CD14-positive monocyte (primary cell): ENCODE measurements at regions not wholly inside any gene's neighbourhood (a gene's known extent, or its start where the extent isn't known, plus 50 kb on each side); places are given as distances from the start of the nearest gene placed in this dataset.

ENCODE experiments used
- DNase-seq, 3 donors: peaks; one replicate each; pipeline ENCODE4 v3.0.0-alpha.2; 2011 to 2022
- H2AFZ ChIP-seq: 2 replicates; pipeline ENCODE4 v1.6.0; 2012; ENCODE audit warnings: mild to moderate bottlenecking, low read depth, low read length, inconsistent platforms; ENCODE audit not compliant: insufficient read depth, poor library complexity, severe bottlenecking
- H3K27ac ChIP-seq, 2 donors: 1 replicate in 1 of 2; 2 replicates in 1 of 2; pipeline ENCODE4 v1.5.1; 2012 to 2013; ENCODE audit warnings: low read length in 2 of 2, control low read depth in 1 of 2, inconsistent platforms in 1 of 2, low read depth in 1 of 2, mild to moderate bottlenecking in 1 of 2
- H3K27me3 ChIP-seq, 2 donors: one replicate each; pipeline versions ENCODE4 v1.6.0 to v1.6.1; 2011 to 2013; ENCODE audit warnings: low read length in 2 of 2; ENCODE audit not compliant: control insufficient read depth in 2 of 2, insufficient read depth in 2 of 2
- H3K36me3 ChIP-seq, 2 donors: replicated peaks in 1 of 2; 1 replicate in 1 of 2; 2 replicates in 1 of 2; pipeline versions ENCODE4 v1.5.1 to v1.6.1; 2012 to 2013; ENCODE audit warnings: low read length in 2 of 2, control low read depth in 1 of 2, inconsistent platforms in 1 of 2, mild to moderate bottlenecking in 1 of 2; ENCODE audit not compliant: insufficient read depth in 2 of 2, control insufficient read depth in 1 of 2
- H3K4me1 ChIP-seq, 2 donors: 1 replicate in 1 of 2; 2 replicates in 1 of 2; pipeline versions ENCODE4 v1.5.1 to v1.6.1; 2012 to 2013; ENCODE audit warnings: low read length in 2 of 2, control low read depth in 1 of 2, inconsistent platforms in 1 of 2, mild to moderate bottlenecking in 1 of 2, moderate library complexity in 1 of 2; ENCODE audit not compliant: insufficient read depth in 2 of 2, control insufficient read depth in 1 of 2
- H3K4me2 ChIP-seq: replicated peaks from 2 replicates; pipeline ENCODE3; 2012; ENCODE audit warnings: low read length, moderate library complexity, mild to moderate bottlenecking; ENCODE audit not compliant: poor library complexity, severe bottlenecking; ENCODE audit errors: extremely low read depth
- H3K4me3 ChIP-seq, 3 experiments: fragments of 200-600 bp in 1 of 3; sonication (generic) in 1 of 3; replicated peaks in 1 of 3; 1 replicate in 2 of 3; 2 replicates in 1 of 3; pipeline ENCODE4 v1.5.1; 2011 to 2013; ENCODE audit warnings: low read length in 3 of 3, mild to moderate bottlenecking in 3 of 3, control low read depth in 2 of 3, low read depth in 2 of 3, inconsistent platforms in 1 of 3, moderate library complexity in 1 of 3
- H3K79me2 ChIP-seq: 2 replicates; pipeline ENCODE4 v1.6.0; 2012; ENCODE audit warnings: mild to moderate bottlenecking, control low read depth, inconsistent platforms, low read length, moderate library complexity; ENCODE audit not compliant: insufficient read depth
- H3K9ac ChIP-seq: 2 replicates; pipeline ENCODE4 v1.6.0; 2017; ENCODE audit warnings: low read length, mild to moderate bottlenecking; ENCODE audit not compliant: insufficient read depth, poor library complexity, severe bottlenecking
- H3K9me3 ChIP-seq, 2 donors: replicated peaks in 1 of 2; 1 replicate in 1 of 2; 2 replicates in 1 of 2; pipeline versions ENCODE4 v1.5.1 to v1.6.1; 2012 to 2013; ENCODE audit warnings: low read length in 2 of 2, control low read depth in 1 of 2; ENCODE audit not compliant: control insufficient read depth in 1 of 2, insufficient read depth in 1 of 2
- H4K20me1 ChIP-seq: 2 replicates; pipeline ENCODE4 v1.6.0; 2012; ENCODE audit warnings: mild to moderate bottlenecking, low read length, control low read depth, moderate library complexity; ENCODE audit not compliant: insufficient read depth
- H3K27ac Mint-ChIP-seq, 7 donors: one replicate each; pipeline ENCODE4 v1.8.0; 2020; ENCODE audit warnings: mild to moderate bottlenecking in 7 of 7, mixed read lengths in 7 of 7, moderate library complexity in 6 of 7, inconsistent platforms in 2 of 7
- H3K27me3 Mint-ChIP-seq, 3 donors: one replicate each; pipeline ENCODE4 v1.8.0; 2021 to 2022; ENCODE audit warnings: low read depth in 3 of 3, mild to moderate bottlenecking in 3 of 3, mixed read lengths in 3 of 3, moderate library complexity in 3 of 3, inconsistent platforms in 1 of 3
- H3K36me3 Mint-ChIP-seq, 2 donors: one replicate each; pipeline ENCODE4 v1.8.0; 2020; ENCODE audit warnings: mixed read lengths in 2 of 2, inconsistent platforms in 1 of 2, mild to moderate bottlenecking in 1 of 2
- H3K4me1 Mint-ChIP-seq: one replicate; pipeline ENCODE4 v1.8.0; 2020; ENCODE audit warnings: mild to moderate bottlenecking, mixed read lengths
- H3K4me3 Mint-ChIP-seq, 2 donors: one replicate each; pipeline ENCODE4 v1.8.0; 2020; ENCODE audit warnings: mild to moderate bottlenecking in 2 of 2, mixed read lengths in 2 of 2, moderate library complexity in 1 of 2
- H3K9me3 Mint-ChIP-seq, 7 donors: one replicate each; pipeline ENCODE4 v1.8.0; 2020 to 2022; ENCODE audit warnings: mixed read lengths in 7 of 7, mild to moderate bottlenecking in 6 of 7, moderate library complexity in 6 of 7, inconsistent platforms in 2 of 7
- CTCF ChIP-seq: fragments of 200-600 bp; IDR thresholded peaks from one replicate; pipeline ENCODE4 v1.8.0; 2022; ENCODE audit warnings: antibody characterized with exemption, mild to moderate bottlenecking
- WGBS: methylation state at CpG from one replicate; pipeline ENCODE4 v1.1.5; 2013; ENCODE audit warnings: missing lambda C conversion rate; ENCODE audit not compliant: insufficient coverage; 5-methylcytosine and 5-hydroxymethylcytosine counted together
- intact Hi-C, 2 donors: fragments of 100-400 bp; cut with micrococcal nuclease; formaldehyde crosslinking; loops; one replicate each; pipeline versions ENCODE4 v1.15.0 to v1.15.1; 2023

DNA sequence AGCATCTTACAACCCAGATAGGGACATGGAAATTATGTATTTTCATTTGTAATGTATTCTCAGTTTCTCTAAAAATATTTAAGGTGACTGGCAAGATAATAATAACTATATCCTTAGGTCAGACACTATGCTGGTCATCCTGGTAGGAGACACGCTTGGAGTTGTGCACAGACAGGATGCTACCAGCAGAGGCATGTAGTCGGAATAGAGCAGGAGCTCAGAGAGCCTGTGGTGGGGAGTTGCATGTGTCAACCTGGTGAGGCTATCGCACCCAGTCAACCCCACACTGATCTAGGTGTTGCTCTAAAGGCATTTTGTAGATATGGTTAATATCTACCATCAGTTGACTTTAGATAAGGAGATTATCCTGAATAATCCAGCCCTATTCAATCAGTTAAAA, 318.5 kb downstream of the MIAT start:
- H3K9me3 ChIP-seq: no peaks in the 10 kb centered on the region
- H4K20me1 ChIP-seq: no peaks in the 10 kb centered on the region
- no peaks in the 10 kb centered on the region for H3K36me3 ChIP-seq
- Mint-ChIP-seq H3K27me3 (peaks cover under 1 to 14% (median 8%) of the 10 kb centered on the region in 3 donors), H3K36me3 (no peaks in the 10 kb centered on the region), H3K4me3 (no peak overlapping the region), H3K4me1 (no peaks in the 10 kb centered on the region), H3K9me3 (peaks cover 0 to 4% (median 0%) of the 10 kb centered on the region in 7 donors), H3K27ac (no peak overlapping the region)
- no peak for TF ChIP-seq CTCF
- WGBS: no CpG with 5 or more reads among the region's 3 CpGs
- H3K27ac ChIP-seq: no peak overlapping the region
- H3K27me3 ChIP-seq: peaks cover 2 to 5% of the 10 kb centered on the region in 2 donors
- no peak overlapping the region for H2AFZ ChIP-seq
- no peaks in the 10 kb centered on the region for H3K79me2 ChIP-seq
- no peak for DNase-seq
- H3K4me1 ChIP-seq: no peaks in the 10 kb centered on the region
- no peak overlapping the region for H3K9ac ChIP-seq
- no peak overlapping the region for H3K4me3 ChIP-seq
- H3K4me2 ChIP-seq: no peak overlapping the region
- intact Hi-C loops: no loop called here

GRCh38 chr22:26977741-26978376, 320.5 kb downstream of the MIAT start:
- 60% methylated on average over 5 of the region's 5 CpGs for WGBS
- H3K4me2 ChIP-seq: no peak overlapping the region
- no peak overlapping the region for H3K9ac ChIP-seq
- DNase-seq: no peak
- H3K27ac ChIP-seq: no peak overlapping the region
- H3K36me3 ChIP-seq: no peaks in the 10 kb centered on the region
- peaks cover 2 to 5% of the 10 kb centered on the region in 2 donors for H3K27me3 ChIP-seq
- Mint-ChIP-seq H3K27ac (no peak overlapping the region), H3K27me3 (peaks cover 3 to 11% (median 10%) of the 10 kb centered on the region in 3 donors), H3K4me1 (no peaks in the 10 kb centered on the region), H3K4me3 (no peak overlapping the region), H3K36me3 (no peaks in the 10 kb centered on the region), H3K9me3 (peaks cover 0 to 4% (median 0%) of the 10 kb centered on the region in 7 donors)
- no peaks in the 10 kb centered on the region for H4K20me1 ChIP-seq
- intact Hi-C loops: no loop called here
- TF ChIP-seq CTCF: no peak
- H3K4me1 ChIP-seq: no peaks in the 10 kb centered on the region
- no peak overlapping the region for H2AFZ ChIP-seq
- no peak overlapping the region for H3K4me3 ChIP-seq
- H3K79me2 ChIP-seq: no peaks in the 10 kb centered on the region
- no peaks in the 10 kb centered on the region for H3K9me3 ChIP-seq
